ENCODE measurements at regions not wholly inside any gene's neighbourhood (a gene's known extent, or its start where the extent isn't known, plus 50 kb on each side); places are given as distances from the start of the nearest gene placed in this dataset.

DNA sequence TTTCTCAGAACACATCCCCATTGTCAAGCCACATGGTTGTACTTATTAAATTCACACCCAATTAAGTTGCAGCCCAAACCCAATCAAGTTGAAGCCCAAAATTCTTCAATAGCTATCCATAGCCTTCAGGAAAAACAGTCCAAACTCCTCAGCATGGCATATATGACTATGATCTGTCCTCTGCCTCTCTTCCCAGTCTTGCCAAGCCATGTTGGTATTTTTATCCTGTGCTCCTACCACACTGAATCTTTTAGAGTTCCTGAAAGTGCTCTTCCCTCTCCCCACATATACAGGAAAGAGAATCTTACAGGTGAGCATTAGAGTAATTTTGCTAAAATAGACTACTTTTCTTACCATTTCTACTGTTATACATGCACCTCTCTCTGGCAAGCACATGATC, 834.9 kb downstream of the RPS29 start:
- intact Hi-C loops (cut with DNase I), result no loop called here
- H3K4me3 ChIP-seq, result no peak overlapping the region
- no peak for DNase-seq
- no peaks in the 10 kb centered on the region for H3K4me1 ChIP-seq (replicated peaks in 1 of 2)
- no peak for TF ChIP-seq POLR2A (IDR thresholded peaks at IDR 0.05)
- TF ChIP-seq, protein P1, sequence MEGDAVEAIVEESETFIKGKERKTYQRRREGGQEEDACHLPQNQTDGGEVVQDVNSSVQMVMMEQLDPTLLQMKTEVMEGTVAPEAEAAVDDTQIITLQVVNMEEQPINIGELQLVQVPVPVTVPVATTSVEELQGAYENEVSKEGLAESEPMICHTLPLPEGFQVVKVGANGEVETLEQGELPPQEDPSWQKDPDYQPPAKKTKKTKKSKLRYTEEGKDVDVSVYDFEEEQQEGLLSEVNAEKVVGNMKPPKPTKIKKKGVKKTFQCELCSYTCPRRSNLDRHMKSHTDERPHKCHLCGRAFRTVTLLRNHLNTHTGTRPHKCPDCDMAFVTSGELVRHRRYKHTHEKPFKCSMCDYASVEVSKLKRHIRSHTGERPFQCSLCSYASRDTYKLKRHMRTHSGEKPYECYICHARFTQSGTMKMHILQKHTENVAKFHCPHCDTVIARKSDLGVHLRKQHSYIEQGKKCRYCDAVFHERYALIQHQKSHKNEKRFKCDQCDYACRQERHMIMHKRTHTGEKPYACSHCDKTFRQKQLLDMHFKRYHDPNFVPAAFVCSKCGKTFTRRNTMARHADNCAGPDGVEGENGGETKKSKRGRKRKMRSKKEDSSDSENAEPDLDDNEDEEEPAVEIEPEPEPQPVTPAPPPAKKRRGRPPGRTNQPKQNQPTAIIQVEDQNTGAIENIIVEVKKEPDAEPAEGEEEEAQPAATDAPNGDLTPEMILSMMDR (IDR thresholded peaks at IDR 0.05), result no peak
- H3K36me3 ChIP-seq (replicated peaks in 1 of 2), result no peaks in the 10 kb centered on the region
- no peaks in the 10 kb centered on the region for H3K27me3 ChIP-seq
- no peak overlapping the region for H3K27ac ChIP-seq
- H3K9me3 ChIP-seq (replicated peaks in 1 of 3), result no peaks in the 10 kb centered on the region

DNA sequence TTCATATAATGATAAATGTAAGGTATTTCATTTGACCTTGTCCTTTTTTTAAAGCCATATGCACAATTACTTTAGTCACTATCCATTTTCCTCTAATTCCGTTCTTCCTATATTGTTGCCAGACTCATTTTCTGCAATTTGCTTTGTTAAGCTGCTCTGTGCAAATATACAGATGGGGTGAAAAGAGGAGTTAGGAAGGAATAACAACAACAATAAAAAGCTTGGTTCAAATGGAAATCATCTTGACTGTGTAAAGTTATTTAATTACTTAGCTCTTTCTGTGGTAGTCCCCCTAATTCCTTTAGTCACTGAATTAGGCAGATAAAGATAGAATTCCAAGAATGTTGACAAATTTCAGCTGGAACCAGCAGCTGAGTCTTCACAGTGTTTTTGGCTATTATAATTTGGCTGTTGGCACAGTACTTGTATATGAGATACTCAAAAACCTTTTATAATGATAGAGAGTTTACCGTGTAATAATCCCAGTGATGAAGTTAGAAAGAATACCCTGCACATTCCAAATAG, 838.0 kb downstream of the RPS29 start:
- no peak for TF ChIP-seq POLR2A (IDR thresholded peaks at IDR 0.05)
- TF ChIP-seq, protein P1 (IDR thresholded peaks at IDR 0.05), result no peak
- 65 to 81% (median 75%) methylated on average over 2 of the region's 2 CpGs for WGBS, 4 donors
- H3K4me1 ChIP-seq (replicated peaks in 1 of 2), result no peaks in the 10 kb centered on the region
- no peaks in the 10 kb centered on the region for H3K36me3 ChIP-seq (replicated peaks in 1 of 2)
- no peak overlapping the region for H3K4me3 ChIP-seq
- no peaks in the 10 kb centered on the region for H3K9me3 ChIP-seq (replicated peaks in 1 of 3)
- DNase-seq, result no peak
- no peak overlapping the region for H3K27ac ChIP-seq
- H3K27me3 ChIP-seq, result no peaks in the 10 kb centered on the region
- intact Hi-C loops (cut with DNase I), result no loop called here

DNA sequence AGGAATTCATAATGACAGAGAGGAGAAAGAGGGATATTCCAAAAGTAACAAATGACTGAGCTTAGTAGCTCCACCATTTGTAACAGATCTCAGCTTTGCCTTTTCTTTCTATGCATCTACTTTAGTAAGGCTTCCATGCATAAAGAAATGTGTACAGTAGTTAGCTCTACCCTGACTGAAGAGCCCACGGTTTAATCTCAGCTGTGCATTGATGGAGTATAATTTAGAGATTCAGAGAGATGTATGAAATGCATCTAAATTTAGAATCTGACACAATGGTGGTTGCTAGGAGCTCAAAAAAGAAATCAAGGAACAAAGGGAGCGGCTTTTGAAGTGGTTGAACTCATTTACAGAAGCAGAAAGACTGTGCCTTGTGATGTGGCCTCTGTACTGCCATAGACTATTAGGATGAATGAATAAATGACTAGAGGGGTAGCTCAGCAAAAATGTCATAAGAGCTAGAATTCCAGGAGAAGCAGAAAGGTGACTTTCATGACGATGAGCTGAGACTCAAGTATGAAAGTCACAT, 838.6 kb downstream of the RPS29 start:
- WGBS, 4 donors, result 80 to 89% (median 86%) methylated on average over 3 of the region's 3 CpGs
- Histone ChIP-seq H3K27me3 (no peaks in the 10 kb centered on the region), H3K27ac (no peak overlapping the region), H3K9me3 (replicated peaks in 1 of 3) (no peaks in the 10 kb centered on the region), H3K4me3 (no peak overlapping the region), H3K4me1 (replicated peaks in 1 of 2) (no peaks in the 10 kb centered on the region), H3K36me3 (replicated peaks in 1 of 2) (no peaks in the 10 kb centered on the region)
- TF ChIP-seq POLR2A (IDR thresholded peaks at IDR 0.05), result no peak
- TF ChIP-seq, protein P1 (IDR thresholded peaks at IDR 0.05), result no peak
- DNase-seq, result no peak
- intact Hi-C loops (cut with DNase I), result no loop called here

DNA sequence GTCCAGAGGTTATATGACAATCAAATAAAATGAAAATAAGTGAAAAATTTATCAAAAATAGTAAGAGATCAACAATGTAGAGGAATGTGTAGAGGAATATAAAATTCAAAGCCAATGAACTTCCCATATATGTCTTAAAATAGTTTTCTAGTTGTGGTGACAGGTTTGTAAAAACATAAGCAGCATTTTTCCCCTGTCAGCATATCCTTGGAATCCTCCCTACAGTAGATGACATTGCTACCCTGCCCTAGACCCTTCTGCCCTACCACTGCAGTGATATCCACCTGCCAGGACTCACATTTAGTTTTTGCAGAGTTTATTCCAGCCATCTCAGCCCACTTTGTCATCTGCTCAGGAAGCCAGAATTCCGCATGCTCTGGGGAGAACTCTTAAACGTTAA, 842.0 kb downstream of the RPS29 start:
- Histone ChIP-seq H3K4me1 (replicated peaks in 1 of 2) (no peaks in the 10 kb centered on the region), H3K9me3 (replicated peaks in 1 of 3) (no peaks in the 10 kb centered on the region), H3K27ac (no peak overlapping the region), H3K4me3 (no peak overlapping the region), H3K36me3 (replicated peaks in 1 of 2) (no peaks in the 10 kb centered on the region), H3K27me3 (no peaks in the 10 kb centered on the region)
- no peak for TF ChIP-seq POLR2A (IDR thresholded peaks at IDR 0.05)
- TF ChIP-seq, protein P1 (IDR thresholded peaks at IDR 0.05), result no peak
- WGBS, 4 donors, result 59 to 71% (median 61%) methylated on average over 2 of the region's 2 CpGs
- intact Hi-C loops (cut with DNase I), result no loop called here
- DNase-seq, result no peak

Data from adrenal gland (tissue), 9 donors.